GM23248 (cell line): ENCODE measurements at regions not wholly inside any gene's neighbourhood (a gene's known extent, or its start where the extent isn't known, plus 50 kb on each side); places are given as distances from the start of the nearest gene placed in this dataset.

Experiments
- DNase-seq: peaks from one replicate; pipeline ENCODE4 v3.0.0-alpha.2; 2015
- H2AFZ ChIP-seq: fragments of 200-600 bp; sonication (generic); 2 replicates; pipeline ENCODE4 v1.6.1; 2016; ENCODE audit warnings: antibody characterized with exemption
- H3F3A ChIP-seq: fragments of 200-600 bp; sonication (generic); 2 replicates; pipeline ENCODE4 v1.6.1; 2016; ENCODE audit warnings: mild to moderate bottlenecking, antibody characterized with exemption, mixed run types; ENCODE audit not compliant: insufficient read depth
- H3K27ac ChIP-seq: fragments of 200-600 bp; sonication (generic); 2 replicates; pipeline ENCODE4 v1.5.1; 2016; ENCODE audit warnings: mild to moderate bottlenecking
- H3K27me3 ChIP-seq: fragments of 200-600 bp; sonication (generic); replicated peaks from 2 replicates; pipeline ENCODE4 v1.6.1; 2016; ENCODE audit warnings: mild to moderate bottlenecking; ENCODE audit not compliant: insufficient read depth
- H3K36me3 ChIP-seq: fragments of 200-600 bp; sonication (generic); 2 replicates; pipeline ENCODE4 v1.6.1; 2016; ENCODE audit warnings: low read depth, mild to moderate bottlenecking
- H3K4me1 ChIP-seq: fragments of 200-600 bp; sonication (generic); 2 replicates; pipeline ENCODE4 v1.6.1; 2016; ENCODE audit warnings: mild to moderate bottlenecking; ENCODE audit not compliant: insufficient read depth
- H3K4me2 ChIP-seq: fragments of 200-600 bp; sonication (generic); one replicate; pipeline ENCODE4 v1.6.1; 2016; ENCODE audit warnings: mild to moderate bottlenecking; ENCODE audit not compliant: unreplicated experiment
- H3K4me3 ChIP-seq: fragments of 200-600 bp; sonication (generic); 2 replicates; pipeline ENCODE4 v1.5.1; 2016; ENCODE audit warnings: mild to moderate bottlenecking
- H3K79me2 ChIP-seq: fragments of 200-600 bp; sonication (generic); 2 replicates; pipeline ENCODE4 v1.6.1; 2016; ENCODE audit warnings: mild to moderate bottlenecking; ENCODE audit not compliant: insufficient read depth
- H3K9ac ChIP-seq: fragments of 200-600 bp; sonication (generic); 2 replicates; pipeline ENCODE4 v1.6.1; 2016; ENCODE audit warnings: mild to moderate bottlenecking
- H3K9me2 ChIP-seq: fragments of 200-600 bp; sonication (generic); 2 replicates; pipeline ENCODE4 v1.6.1; 2016; ENCODE audit warnings: mixed run types, mild to moderate bottlenecking, moderate library complexity; ENCODE audit not compliant: insufficient read depth
- H3K9me3 ChIP-seq: fragments of 200-600 bp; sonication (generic); one replicate; pipeline ENCODE4 v1.6.1; 2017; ENCODE audit warnings: low read depth
- H4K20me1 ChIP-seq: fragments of 200-600 bp; sonication (generic); 2 replicates; pipeline ENCODE4 v1.6.0; 2016; ENCODE audit not compliant: insufficient read depth
- EZH2 ChIP-seq: fragments of 200-600 bp; sonication (generic); IDR thresholded peaks from 2 replicates; pipeline ENCODE4 v1.6.1; 2018; ENCODE audit warnings: antibody characterized with exemption, mild to moderate bottlenecking; ENCODE audit not compliant: insufficient read depth, poor library complexity, severe bottlenecking
- EZH2phosphoT487 ChIP-seq: fragments of 200-600 bp; sonication (generic); IDR thresholded peaks from 2 replicates; pipeline ENCODE4 v1.6.1; 2018; ENCODE audit warnings: antibody characterized with exemption, moderate library complexity, mild to moderate bottlenecking, low read depth; ENCODE audit not compliant: insufficient read depth
- WGBS, 2 experiments: methylation state at CpG; one replicate each; pipeline ENCODE4 v1.1.6; 2015 to 2017; ENCODE audit warnings: low lambda C conversion rate in 2 of 2, low coverage in 1 of 2; ENCODE audit errors: missing lambda C conversion rate in 2 of 2; 5-methylcytosine and 5-hydroxymethylcytosine counted together
- in situ Hi-C: fragments of 300-500 bp; cut with MboI; formaldehyde crosslinking; loops from 2 replicates; pipeline ENCODE4 v1.15.0; 2020

- Histone ChIP-seq H3K27me3 (no peaks in the 10 kb centered on the region), H3F3A (no peaks in the 10 kb centered on the region), H3K9ac (no peak overlapping the region), H3K4me1 (no peaks in the 10 kb centered on the region), H3K9me2 (no peaks in the 10 kb centered on the region), H2AFZ (no peak overlapping the region), H3K4me3 (no peak overlapping the region), H4K20me1 (no peaks in the 10 kb centered on the region), H3K36me3 (no peaks in the 10 kb centered on the region), H3K27ac (no peak overlapping the region), H3K4me2 (no peak overlapping the region), H3K79me2 (no peaks in the 10 kb centered on the region), H3K9me3 (no peaks in the 10 kb centered on the region)
- TF ChIP-seq EZH2phosphoT487 (no peak), EZH2 (no peak)
- in situ Hi-C loops: no loop called here
- DNase-seq: no peak
Measured at GRCh38 chr20:12682613-12683012, 326.2 kb upstream of the SPTLC3 start.

DNA sequence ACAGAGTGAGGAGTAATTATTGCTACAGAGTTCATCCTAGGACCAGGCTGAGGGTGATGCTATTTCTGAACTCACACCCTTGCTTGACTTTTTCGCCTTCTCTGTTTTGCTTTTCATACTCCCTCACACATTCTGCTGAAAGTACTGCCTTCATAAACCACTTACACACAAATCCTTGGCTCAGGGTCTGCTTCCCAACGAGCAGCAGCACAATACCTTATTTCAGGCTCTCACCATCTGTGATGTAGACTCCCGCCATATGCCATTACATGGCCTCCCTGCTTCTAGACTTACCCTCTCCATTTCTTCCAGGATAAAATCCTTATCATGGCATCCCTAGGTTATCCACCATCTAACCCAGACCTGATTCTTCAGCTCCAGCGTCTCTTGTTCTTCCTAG lies 321.3 kb upstream of the SPTLC3 start:
- in situ Hi-C loops: no loop called here
- Histone ChIP-seq H3K36me3 (no peaks in the 10 kb centered on the region), H3K27ac (no peak overlapping the region), H3F3A (no peaks in the 10 kb centered on the region), H3K79me2 (no peaks in the 10 kb centered on the region), H3K4me3 (no peak overlapping the region), H2AFZ (no peak overlapping the region), H3K4me2 (no peak overlapping the region), H3K9me3 (no peaks in the 10 kb centered on the region), H4K20me1 (no peaks in the 10 kb centered on the region), H3K9ac (no peak overlapping the region), H3K4me1 (no peaks in the 10 kb centered on the region), H3K27me3 (no peaks in the 10 kb centered on the region), H3K9me2 (no peaks in the 10 kb centered on the region)
- TF ChIP-seq EZH2: no peak
- TF ChIP-seq EZH2phosphoT487: no peak
- 24% methylated on average over 4 of the region's 4 CpGs for WGBS, 2 experiments
- DNase-seq: no peak

GRCh38 chr20:12695937-12696336 lies 312.8 kb upstream of the SPTLC3 start:
- Histone ChIP-seq H3K9me3 (no peaks in the 10 kb centered on the region), H3K4me2 (no peak overlapping the region), H4K20me1 (no peaks in the 10 kb centered on the region), H3K4me1 (no peaks in the 10 kb centered on the region), H3K9ac (no peak overlapping the region), H3K79me2 (no peaks in the 10 kb centered on the region), H2AFZ (no peak overlapping the region), H3K36me3 (no peaks in the 10 kb centered on the region), H3K27ac (no peak overlapping the region), H3K4me3 (no peak overlapping the region), H3K27me3 (no peaks in the 10 kb centered on the region), H3F3A (no peaks in the 10 kb centered on the region), H3K9me2 (no peaks in the 10 kb centered on the region)
- no peak for DNase-seq
- TF ChIP-seq EZH2 (no peak), EZH2phosphoT487 (no peak)
- in situ Hi-C loops: no loop called here
- WGBS, 2 experiments: 12 to 20% methylated on average over 3 of the region's 3 CpGs

DNA sequence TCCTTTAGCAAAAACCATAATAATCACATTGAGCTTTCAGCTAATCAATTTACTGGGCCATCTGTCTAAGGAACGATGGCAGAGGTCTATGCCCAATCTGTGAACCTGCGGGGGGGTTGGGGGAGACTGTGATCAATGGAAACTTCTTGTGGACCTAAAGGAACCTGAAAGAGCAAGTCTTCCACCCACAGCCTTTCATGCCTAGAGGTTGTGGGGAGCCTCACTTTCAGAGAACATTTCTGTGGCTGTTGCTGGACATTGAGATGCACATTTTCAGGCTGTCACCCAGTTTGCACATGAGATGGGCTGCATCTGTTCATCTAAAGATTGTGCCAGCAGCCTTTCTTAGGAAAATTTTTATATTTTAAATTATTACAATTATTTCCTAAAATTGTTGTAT lies 310.0 kb upstream of the SPTLC3 start:
- H3K27me3 ChIP-seq: no peaks in the 10 kb centered on the region
- H2AFZ ChIP-seq: no peak overlapping the region
- 7 to 9% methylated on average over 2 of the region's 2 CpGs for WGBS, 2 experiments
- no peak for DNase-seq
- H3K36me3 ChIP-seq: no peaks in the 10 kb centered on the region
- TF ChIP-seq EZH2phosphoT487 (no peak), EZH2 (no peak)
- no peak overlapping the region for H3K27ac ChIP-seq
- H3K79me2 ChIP-seq: no peaks in the 10 kb centered on the region
- in situ Hi-C loops: no loop called here
- H3K9me3 ChIP-seq: no peaks in the 10 kb centered on the region
- H3K9me2 ChIP-seq: no peaks in the 10 kb centered on the region
- H3K4me3 ChIP-seq: no peak overlapping the region
- no peaks in the 10 kb centered on the region for H4K20me1 ChIP-seq
- no peak overlapping the region for H3K9ac ChIP-seq
- no peak overlapping the region for H3K4me2 ChIP-seq
- H3K4me1 ChIP-seq: no peaks in the 10 kb centered on the region
- no peaks in the 10 kb centered on the region for H3F3A ChIP-seq

DNA sequence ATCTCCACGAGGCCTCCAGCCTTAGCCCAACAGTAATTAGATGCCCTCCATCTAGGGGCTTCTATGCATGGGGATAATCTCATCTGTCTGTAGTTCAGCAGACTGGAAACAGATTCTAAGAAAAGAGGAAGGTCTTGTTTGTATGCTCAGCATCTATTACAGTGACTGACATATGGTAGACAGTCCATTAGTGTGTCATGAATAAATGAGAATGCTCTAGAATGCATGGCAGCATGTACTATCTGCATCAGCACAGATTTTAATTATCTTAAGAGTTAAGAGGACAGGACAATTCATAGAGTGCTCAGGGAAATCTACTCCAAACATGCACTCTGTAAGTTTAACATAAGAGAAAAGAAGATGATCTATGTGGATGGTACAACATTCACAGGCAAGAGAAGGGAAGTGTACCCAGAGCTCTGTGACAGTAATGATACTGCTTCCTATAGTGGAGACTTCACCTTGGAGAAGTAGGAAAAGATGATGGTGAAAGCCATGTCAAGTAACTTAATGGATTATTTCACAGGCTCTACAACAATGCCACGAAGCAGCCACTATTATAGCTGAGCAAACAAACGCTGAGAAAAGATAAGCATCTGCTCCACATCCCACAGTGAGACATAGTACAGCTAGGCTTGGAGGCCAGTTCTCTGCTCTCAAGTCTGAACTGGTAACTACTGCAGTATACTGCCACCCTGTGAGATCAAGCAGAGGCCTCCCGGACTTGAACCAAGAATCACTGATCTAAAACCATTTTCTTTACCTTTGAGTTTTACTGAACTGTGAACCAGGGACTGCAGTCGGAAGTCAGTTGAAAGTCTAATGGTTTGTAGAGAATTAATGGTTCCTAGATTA lies 309.2 kb upstream of the SPTLC3 start:
- Histone ChIP-seq H3K9me2 (no peaks in the 10 kb centered on the region), H3K4me2 (no peak overlapping the region), H3K79me2 (no peaks in the 10 kb centered on the region), H3K4me3 (no peak overlapping the region), H3K9ac (no peak overlapping the region), H3F3A (no peaks in the 10 kb centered on the region), H3K9me3 (no peaks in the 10 kb centered on the region), H3K27ac (no peak overlapping the region), H3K27me3 (no peaks in the 10 kb centered on the region), H3K4me1 (no peaks in the 10 kb centered on the region), H2AFZ (no peak overlapping the region), H4K20me1 (no peaks in the 10 kb centered on the region), H3K36me3 (no peaks in the 10 kb centered on the region)
- in situ Hi-C loops: no loop called here
- no peak for DNase-seq
- 15 to 18% methylated on average over 5 of the region's 5 CpGs for WGBS, 2 experiments
- TF ChIP-seq EZH2 (no peak), EZH2phosphoT487 (no peak)
